Activated naive CD4-positive, alpha-beta T cell treated with anti-CD3 and anti-CD28 coated beads, Interleukin-2, amount 50 U/mL, for 72 hours (primary cell): ENCODE measurements at regions not wholly inside any gene's neighbourhood (a gene's known extent, or its start where the extent isn't known, plus 50 kb on each side); places are given as distances from the start of the nearest gene placed in this dataset.

Experiments used
- ATAC-seq, 2 donors: fragments of 150-1000 bp; cut with Tn5 transposase; 2 replicates each; pipeline ENCODE4 v1.10.0; 2021; ENCODE audit warnings: mild to moderate bottlenecking in 2 of 2, moderate library complexity in 2 of 2
- DNase-seq, 2 donors: peaks; one replicate each; pipeline ENCODE4 v3.0.0; 2021 to 2022; ENCODE audit warnings: low spot score in 2 of 2
- H3K27ac Mint-ChIP-seq, 2 donors: one replicate each; pipeline ENCODE4 v1.8.0; 2022; ENCODE audit warnings: mild to moderate bottlenecking in 2 of 2, mixed read lengths in 2 of 2
- H3K36me3 Mint-ChIP-seq, 2 donors: one replicate each; pipeline ENCODE4 v1.8.0; 2022; ENCODE audit warnings: mixed read lengths in 2 of 2
- H3K9me3 Mint-ChIP-seq, 2 donors: one replicate each; pipeline ENCODE4 v1.8.0; 2022; ENCODE audit warnings: mixed read lengths in 2 of 2

- Mint-ChIP-seq H3K27ac (no peak overlapping the region), H3K9me3 (no peaks in the 10 kb centered on the region), H3K36me3 (no peaks in the 10 kb centered on the region)
- DNase-seq (no peak), ATAC-seq (no peak)
Measured at GRCh38 chr20:47879771-47880170, 94.5 kb upstream of the SULF2 start.

GRCh38 chr20:47878601-47879027, 93.3 kb upstream of the SULF2 start:
- Mint-ChIP-seq H3K36me3 (no peaks in the 10 kb centered on the region), H3K9me3 (no peaks in the 10 kb centered on the region), H3K27ac (no peak overlapping the region)
- DNase-seq (no peak), ATAC-seq (no peak)

GRCh38 chr20:47876311-47877088, 91.2 kb upstream of the SULF2 start:
- ATAC-seq: no peak
- Mint-ChIP-seq H3K9me3 (no peaks in the 10 kb centered on the region), H3K27ac (no peak overlapping the region), H3K36me3 (no peaks in the 10 kb centered on the region)
- DNase-seq: no peak

GRCh38 chr20:47875297-47876025, 90.2 kb upstream of the SULF2 start:
- Mint-ChIP-seq H3K27ac (no peak overlapping the region), H3K36me3 (no peaks in the 10 kb centered on the region), H3K9me3 (no peaks in the 10 kb centered on the region)
- no peak for ATAC-seq
- peak in 1 of 2 donors; percentile 49 for DNase-seq

GRCh38 chr20:47872341-47872740, 87.1 kb upstream of the SULF2 start:
- ATAC-seq (no peak), DNase-seq (no peak)
- Mint-ChIP-seq H3K27ac (no peak overlapping the region), H3K36me3 (no peaks in the 10 kb centered on the region), H3K9me3 (no peaks in the 10 kb centered on the region)

GRCh38 chr20:47870475-47870874, 85.2 kb upstream of the SULF2 start:
- ATAC-seq (no peak), DNase-seq (no peak)
- H3K27ac Mint-ChIP-seq: no peak overlapping the region
- no peaks in the 10 kb centered on the region for H3K9me3 Mint-ChIP-seq
- no peaks in the 10 kb centered on the region for H3K36me3 Mint-ChIP-seq

GRCh38 chr20:47868744-47869143, 83.5 kb upstream of the SULF2 start:
- Mint-ChIP-seq H3K9me3 (no peaks in the 10 kb centered on the region), H3K27ac (no peak overlapping the region), H3K36me3 (no peaks in the 10 kb centered on the region)
- ATAC-seq (no peak), DNase-seq (no peak)

- Mint-ChIP-seq H3K36me3 (no peaks in the 10 kb centered on the region), H3K9me3 (no peaks in the 10 kb centered on the region), H3K27ac (no peak overlapping the region)
- DNase-seq (no peak), ATAC-seq (no peak)
Measured at GRCh38 chr20:47868236-47868635, 83.0 kb upstream of the SULF2 start.

GRCh38 chr20:47867831-47868230, 82.5 kb upstream of the SULF2 start:
- DNase-seq (no peak), ATAC-seq (no peak)
- Mint-ChIP-seq H3K36me3 (no peaks in the 10 kb centered on the region), H3K27ac (no peak overlapping the region), H3K9me3 (no peaks in the 10 kb centered on the region)

- Mint-ChIP-seq H3K36me3 (no peaks in the 10 kb centered on the region), H3K9me3 (no peaks in the 10 kb centered on the region)
Measured at GRCh38 chr20:47866480-47866879, 81.2 kb upstream of the SULF2 start.

GRCh38 chr20:47865912-47866311, 80.6 kb upstream of the SULF2 start:
- DNase-seq (no peak), ATAC-seq (no peak)
- Mint-ChIP-seq H3K9me3 (no peaks in the 10 kb centered on the region), H3K36me3 (no peaks in the 10 kb centered on the region), H3K27ac (no peak overlapping the region)

More at GRCh38 chr20:47866480-47866879, 81.2 kb upstream of the SULF2 start:
- no peak for ATAC-seq
- no peak for DNase-seq
- H3K27ac Mint-ChIP-seq: no peak overlapping the region

- no peaks in the 10 kb centered on the region for H3K36me3 Mint-ChIP-seq
- no peak for ATAC-seq
- H3K27ac Mint-ChIP-seq: no peak overlapping the region
- no peaks in the 10 kb centered on the region for H3K9me3 Mint-ChIP-seq
- DNase-seq: no peak
Measured at GRCh38 chr20:47865451-47865850, 80.2 kb upstream of the SULF2 start.

- no peaks in the 10 kb centered on the region for H3K36me3 Mint-ChIP-seq
- no peak overlapping the region for H3K27ac Mint-ChIP-seq
- no peaks in the 10 kb centered on the region for H3K9me3 Mint-ChIP-seq
- ATAC-seq (no peak), DNase-seq (no peak)
Measured at GRCh38 chr20:47863981-47864380, 78.7 kb upstream of the SULF2 start.

GRCh38 chr20:47863315-47863965, 78.2 kb upstream of the SULF2 start:
- no peak for DNase-seq
- no peaks in the 10 kb centered on the region for H3K9me3 Mint-ChIP-seq
- ATAC-seq: no peak
- H3K27ac Mint-ChIP-seq: no peak overlapping the region
- H3K36me3 Mint-ChIP-seq: no peaks in the 10 kb centered on the region

- Mint-ChIP-seq H3K9me3 (no peaks in the 10 kb centered on the region), H3K27ac (no peak overlapping the region), H3K36me3 (no peaks in the 10 kb centered on the region)
- ATAC-seq (no peak), DNase-seq (no peak)
Measured at GRCh38 chr20:47862574-47863240, 77.4 kb upstream of the SULF2 start.

GRCh38 chr20:47861116-47861515, 75.8 kb upstream of the SULF2 start:
- DNase-seq (no peak), ATAC-seq (no peak)
- Mint-ChIP-seq H3K27ac (no peak overlapping the region), H3K9me3 (no peaks in the 10 kb centered on the region), H3K36me3 (no peaks in the 10 kb centered on the region)
